Panc1 (cell line): ENCODE measurements at regions not wholly inside any gene's neighbourhood (a gene's known extent, or its start where the extent isn't known, plus 50 kb on each side); places are given as distances from the start of the nearest gene placed in this dataset.

Experiments
- ATAC-seq: fragments of 200-7000 bp; cut with Tn5 transposase; 2 replicates; pipeline ENCODE4 v1.9.1; 2020; ENCODE audit warnings: mild to moderate bottlenecking, moderate library complexity
- BruUV-seq: library from RNA; stranded (reverse); fragments of 400-500 nt; replicated peaks from 2 replicates; lab custom pipeline; 2021; lab: Mats Ljungman, UMichigan
- CTCF ChIA-PET: fragments of 300-600 bp; sonication (Branson Sonifier 250); formaldehyde crosslinking; loops from one replicate; lab custom pipeline; 2022; ENCODE audit warnings: antibody characterized with exemption; lab: Charles Lee
- POLR2A ChIA-PET: fragments of 300-600 bp; sonication (Branson Sonifier 250); formaldehyde crosslinking; loops from one replicate; lab custom pipeline; 2022; ENCODE audit warnings: antibody characterized with exemption; lab: Charles Lee
- DNase-seq: peaks from one replicate; pipeline ENCODE4 v3.0.0-alpha.2; 2010; ENCODE audit warnings: low read depth, low spot score
- H3K27ac ChIP-seq: 2 replicates; pipeline ENCODE4 v1.5.1; 2011; ENCODE audit warnings: mild to moderate bottlenecking, low read length, inconsistent platforms
- H3K27me3 ChIP-seq: fragments of 200-500 bp; sonication (Bioruptor generic); 2 replicates; pipeline ENCODE4 v1.6.0; 2014; ENCODE audit warnings: low read length, inconsistent platforms; ENCODE audit not compliant: control insufficient read depth, insufficient read depth
- H3K36me3 ChIP-seq: fragments of 200-500 bp; sonication (Bioruptor generic); 2 replicates; pipeline ENCODE4 v1.5.1; 2014; ENCODE audit warnings: inconsistent platforms, mild to moderate bottlenecking, low read length, moderate library complexity; ENCODE audit not compliant: control insufficient read depth, insufficient read depth
- H3K4me1 ChIP-seq: 2 replicates; pipeline ENCODE4 v1.5.1; 2011; ENCODE audit warnings: inconsistent platforms, mild to moderate bottlenecking, low read length, moderate library complexity; ENCODE audit not compliant: control insufficient read depth, insufficient read depth
- H3K4me3 ChIP-seq, 2 experiments: 2 replicates each; pipeline ENCODE4 v1.5.1; 2011 to 2012; ENCODE audit warnings: low read depth in 2 of 2, low read length in 2 of 2, mild to moderate bottlenecking in 2 of 2, inconsistent platforms in 1 of 2, moderate library complexity in 1 of 2
- H3K9me3 ChIP-seq: fragments of 200-500 bp; sonication (Bioruptor generic); 2 replicates; pipeline ENCODE4 v1.5.1; 2014; ENCODE audit warnings: low read depth, mild to moderate bottlenecking, inconsistent platforms, low read length, moderate library complexity; ENCODE audit not compliant: control insufficient read depth, insufficient read depth
- CTCF ChIP-seq: fragments of 450-650 bp; IDR thresholded peaks from 2 replicates; pipeline ENCODE4 v1.5.1; 2017; ENCODE audit warnings: mild to moderate bottlenecking
- POLR2AphosphoS5 ChIP-seq: IDR thresholded peaks from 2 replicates; pipeline ENCODE4 v1.6.1; 2012; ENCODE audit warnings: mild to moderate bottlenecking, low read depth, low read length, moderate library complexity
- REST ChIP-seq, 2 experiments: IDR thresholded peaks; 2 replicates each; pipeline ENCODE4 v1.6.1; 2011 to 2012; ENCODE audit warnings: low read depth in 2 of 2, control low read depth in 1 of 2, low read length in 1 of 2, mild to moderate bottlenecking in 1 of 2, moderate library complexity in 1 of 2; ENCODE audit not compliant: insufficient read depth in 1 of 2
- SIN3A ChIP-seq: IDR thresholded peaks from 2 replicates; pipeline ENCODE4 v1.6.1; 2012; ENCODE audit warnings: low read depth, mild to moderate bottlenecking, low read length, moderate library complexity, borderline replicate concordance; ENCODE audit not compliant: insufficient read depth
- TCF7L2 ChIP-seq: IDR thresholded peaks from 2 replicates; pipeline ENCODE4 v1.6.1; 2011; ENCODE audit warnings: mild to moderate bottlenecking, low read depth, low read length, inconsistent platforms
- in situ Hi-C: cut with HindIII; loops from 2 replicates; pipeline ENCODE4 v1.10.0; 2016; ENCODE audit warnings: low sequenced_read_pairs, low pct_unique_long_range_greater_than_20kb
- intact Hi-C: fragments of 100-400 bp; cut with micrococcal nuclease; formaldehyde crosslinking; loops from one replicate; pipeline ENCODE4 v1.10.0; 2022; ENCODE audit not compliant: unreplicated experiment

GRCh38 chr13:83024232-83024631 is 858.0 kb downstream of the SLITRK1 start:
- in situ Hi-C loops (no loop called here), intact Hi-C loops (no loop called here)
- POLR2A ChIA-PET: no interaction called here
- Histone ChIP-seq H3K4me3 (no peak overlapping the region), H3K4me1 (no peaks in the 10 kb centered on the region), H3K27me3 (no peaks in the 10 kb centered on the region), H3K36me3 (no peaks in the 10 kb centered on the region), H3K9me3 (0 out of 2 replicates have a peak, but pooled peaks cover 2% of the 10 kb centered on the region), H3K27ac (no peak overlapping the region; the same call in 1 of the 2 replicates)
- no peak for DNase-seq
- TF ChIP-seq CTCF (no peak), REST (IDR thresholded peaks at IDR 0.05; ENCODE audit: insufficient read depth in 1 of 2, low read depth in 2 of 2, low read length in 1 of 2) (no peak), POLR2AphosphoS5 (no peak), TCF7L2 (no peak), SIN3A (no peak)
- ATAC-seq: no peak
- CTCF ChIA-PET: no interaction called here
- no TSS peak for BruUV-seq

- DNase-seq: no peak
- no peak for ATAC-seq
- Histone ChIP-seq H3K4me1 (no peaks in the 10 kb centered on the region), H3K36me3 (no peaks in the 10 kb centered on the region), H3K4me3 (no peak overlapping the region), H3K27me3 (no peaks in the 10 kb centered on the region), H3K27ac (no peak overlapping the region), H3K9me3 (no peaks in the 10 kb centered on the region)
- BruUV-seq: no TSS peak
- ChIA-PET CTCF (no interaction called here), POLR2A (no interaction called here)
- TF ChIP-seq CTCF (no peak), REST (IDR thresholded peaks at IDR 0.05; ENCODE audit: insufficient read depth in 1 of 2, low read depth in 2 of 2, low read length in 1 of 2) (no peak), TCF7L2 (no peak), SIN3A (no peak), POLR2AphosphoS5 (no peak)
- intact Hi-C loops (no loop called here), in situ Hi-C loops (no loop called here)
These were observed 862.3 kb downstream of the SLITRK1 start for GRCh38 chr13:83019986-83020385.
